ENCODE measurements at regions not wholly inside any gene's neighbourhood (a gene's known extent, or its start where the extent isn't known, plus 50 kb on each side); places are given as distances from the start of the nearest gene placed in this dataset.

DNA sequence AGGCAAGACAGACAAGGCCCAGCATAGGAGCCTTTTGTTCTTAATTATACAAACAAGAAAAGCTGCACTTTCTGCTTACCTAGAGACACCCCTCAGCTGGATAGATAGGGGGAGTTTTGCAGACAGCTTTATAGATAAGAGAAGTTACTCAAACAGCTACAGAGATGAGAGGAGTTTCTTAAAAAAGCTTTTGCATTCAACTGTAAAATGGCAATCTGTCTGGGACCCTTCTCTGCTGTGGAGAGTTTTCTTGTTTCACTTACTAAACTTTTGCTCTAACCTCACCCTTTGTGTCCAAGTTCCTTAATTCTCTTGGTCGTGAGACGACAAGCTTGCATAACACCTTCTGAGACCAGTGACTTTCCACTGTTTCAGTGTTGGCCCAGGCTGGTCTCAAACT lies 103.8 kb upstream of the CHORDC1 start:
- TF ChIP-seq, protein P1, sequence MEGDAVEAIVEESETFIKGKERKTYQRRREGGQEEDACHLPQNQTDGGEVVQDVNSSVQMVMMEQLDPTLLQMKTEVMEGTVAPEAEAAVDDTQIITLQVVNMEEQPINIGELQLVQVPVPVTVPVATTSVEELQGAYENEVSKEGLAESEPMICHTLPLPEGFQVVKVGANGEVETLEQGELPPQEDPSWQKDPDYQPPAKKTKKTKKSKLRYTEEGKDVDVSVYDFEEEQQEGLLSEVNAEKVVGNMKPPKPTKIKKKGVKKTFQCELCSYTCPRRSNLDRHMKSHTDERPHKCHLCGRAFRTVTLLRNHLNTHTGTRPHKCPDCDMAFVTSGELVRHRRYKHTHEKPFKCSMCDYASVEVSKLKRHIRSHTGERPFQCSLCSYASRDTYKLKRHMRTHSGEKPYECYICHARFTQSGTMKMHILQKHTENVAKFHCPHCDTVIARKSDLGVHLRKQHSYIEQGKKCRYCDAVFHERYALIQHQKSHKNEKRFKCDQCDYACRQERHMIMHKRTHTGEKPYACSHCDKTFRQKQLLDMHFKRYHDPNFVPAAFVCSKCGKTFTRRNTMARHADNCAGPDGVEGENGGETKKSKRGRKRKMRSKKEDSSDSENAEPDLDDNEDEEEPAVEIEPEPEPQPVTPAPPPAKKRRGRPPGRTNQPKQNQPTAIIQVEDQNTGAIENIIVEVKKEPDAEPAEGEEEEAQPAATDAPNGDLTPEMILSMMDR (IDR thresholded peaks at IDR 0.05), result no peak
- no peak for TF ChIP-seq EZH2 (IDR thresholded peaks at IDR 0.05; ENCODE audit: borderline replicate concordance, insufficient read depth, low read depth, low read length, poor library complexity, severe bottlenecking)
- H3K4me1 Mint-ChIP-seq, result no peaks in the 10 kb centered on the region
- intact Hi-C loops (cut with micrococcal nuclease), result no loop called here
- no peaks in the 10 kb centered on the region for H3K9me3 Mint-ChIP-seq (ENCODE audit: insufficient read depth)
- ChIA-PET POLR2A (no interaction called here), CTCF (no interaction called here)
- Histone ChIP-seq H3K4me3 (ENCODE audit: control extremely low read depth in 1 of 5, extremely low read depth in 1 of 5, insufficient read depth in 1 of 5, low read depth in 2 of 5, low read length in 4 of 5) (no peak overlapping the region), H3K27me3 (replicated peaks in 1 of 4; ENCODE audit: control extremely low read depth in 1 of 4, control insufficient read depth in 3 of 4, insufficient read depth in 4 of 4, low read length in 3 of 4) (no peaks in the 10 kb centered on the region), H2AFZ (ENCODE audit: insufficient read depth, low read depth, low read length, poor library complexity, severe bottlenecking) (no peak overlapping the region), H3K4me1 (ENCODE audit: control insufficient read depth in 2 of 2, insufficient read depth in 2 of 2, low read length in 2 of 2) (no peaks in the 10 kb centered on the region), H3K36me3 (replicated peaks in 1 of 2; ENCODE audit: control extremely low read depth in 1 of 2, control insufficient read depth in 1 of 2, extremely low read depth in 1 of 2, insufficient read depth in 2 of 2, low read length in 1 of 2) (no peaks in the 10 kb centered on the region), H3K9ac (ENCODE audit: low read length) (no peak overlapping the region), H3K4me2 (replicated peaks; ENCODE audit: low read depth, low read length, poor library complexity, severe bottlenecking) (no peak overlapping the region), H4K20me1 (ENCODE audit: control insufficient read depth, insufficient read depth, low read length, poor library complexity, severe bottlenecking) (no peaks in the 10 kb centered on the region), H3K9me3 (ENCODE audit: control extremely low read depth in 1 of 3, control insufficient read depth in 2 of 3, insufficient read depth in 1 of 3, low read length in 2 of 3) (no peaks in the 10 kb centered on the region), H3K27ac (ENCODE audit: low read length in 2 of 2) (no peak overlapping the region), H3K79me2 (ENCODE audit: control insufficient read depth, insufficient read depth, low read length) (no peaks in the 10 kb centered on the region)
- no CpG with 5 or more reads among the region's 2 CpGs for WGBS (ENCODE audit: insufficient coverage)
- ATAC-seq (ENCODE audit: low read depth) (no peak), DNase-seq (no peak)
- no peaks in the 10 kb centered on the region for H3K27me3 Mint-ChIP-seq
- H3K27ac Mint-ChIP-seq, result no peak overlapping the region
- no peak overlapping the region for H3K4me3 Mint-ChIP-seq

DNA sequence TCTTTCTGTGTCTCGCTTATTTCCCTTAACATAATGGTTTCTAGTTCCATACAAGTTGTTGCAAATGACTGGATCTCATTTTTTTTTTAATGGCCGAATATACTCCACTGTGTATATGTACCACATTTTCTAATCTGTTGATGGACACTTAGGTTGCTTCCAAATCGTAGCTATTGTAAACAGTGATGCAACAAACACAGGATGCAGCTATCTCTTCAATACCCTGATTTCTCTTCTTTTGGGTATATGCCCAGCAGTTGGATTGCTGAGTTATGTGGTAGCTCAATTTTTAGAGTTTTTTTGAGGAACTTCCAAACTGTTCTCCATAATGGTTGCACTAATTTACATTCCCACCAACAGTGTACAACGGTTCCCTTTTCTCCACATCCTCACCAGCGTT lies 100.4 kb upstream of the CHORDC1 start:
- H3K9me3 ChIP-seq (ENCODE audit: control extremely low read depth in 1 of 3, control insufficient read depth in 2 of 3, insufficient read depth in 1 of 3, low read length in 2 of 3), result no peaks in the 10 kb centered on the region
- no peaks in the 10 kb centered on the region for H3K27me3 ChIP-seq (replicated peaks in 1 of 4; ENCODE audit: control extremely low read depth in 1 of 4, control insufficient read depth in 3 of 4, insufficient read depth in 4 of 4, low read length in 3 of 4)
- no peaks in the 10 kb centered on the region for H3K4me1 ChIP-seq (ENCODE audit: control insufficient read depth in 2 of 2, insufficient read depth in 2 of 2, low read length in 2 of 2)
- H3K27me3 Mint-ChIP-seq, result no peaks in the 10 kb centered on the region
- no peak overlapping the region for H3K4me3 Mint-ChIP-seq
- H3K4me2 ChIP-seq (replicated peaks; ENCODE audit: low read depth, low read length, poor library complexity, severe bottlenecking), result no peak overlapping the region
- H3K4me1 Mint-ChIP-seq, result no peaks in the 10 kb centered on the region
- DNase-seq (no peak), ATAC-seq (ENCODE audit: low read depth) (no peak)
- H3K9me3 Mint-ChIP-seq (ENCODE audit: insufficient read depth), result no peaks in the 10 kb centered on the region
- H3K4me3 ChIP-seq (ENCODE audit: control extremely low read depth in 1 of 5, extremely low read depth in 1 of 5, insufficient read depth in 1 of 5, low read depth in 2 of 5, low read length in 4 of 5), result no peak overlapping the region
- POLR2A ChIA-PET, result no interaction called here
- H3K27ac ChIP-seq (ENCODE audit: low read length in 2 of 2), result no peak overlapping the region
- no peaks in the 10 kb centered on the region for H3K79me2 ChIP-seq (ENCODE audit: control insufficient read depth, insufficient read depth, low read length)
- no peak overlapping the region for H3K9ac ChIP-seq (ENCODE audit: low read length)
- no peak overlapping the region for H2AFZ ChIP-seq (ENCODE audit: insufficient read depth, low read depth, low read length, poor library complexity, severe bottlenecking)
- intact Hi-C loops (cut with micrococcal nuclease), result no loop called here
- CTCF ChIA-PET, result no interaction called here
- no peaks in the 10 kb centered on the region for H3K36me3 ChIP-seq (replicated peaks in 1 of 2; ENCODE audit: control extremely low read depth in 1 of 2, control insufficient read depth in 1 of 2, extremely low read depth in 1 of 2, insufficient read depth in 2 of 2, low read length in 1 of 2)
- no peaks in the 10 kb centered on the region for H4K20me1 ChIP-seq (ENCODE audit: control insufficient read depth, insufficient read depth, low read length, poor library complexity, severe bottlenecking)
- no CpG with 5 or more reads among the region's 5 CpGs for WGBS (ENCODE audit: insufficient coverage)
- H3K27ac Mint-ChIP-seq, result no peak overlapping the region
- TF ChIP-seq EZH2 (IDR thresholded peaks at IDR 0.05; ENCODE audit: borderline replicate concordance, insufficient read depth, low read depth, low read length, poor library complexity, severe bottlenecking), result no peak
- TF ChIP-seq, protein P1 (IDR thresholded peaks at IDR 0.05), result no peak
